NCI-H446 treated with DMSO at 0.1 percent for 48 hours (cell line): ENCODE measurements at regions not wholly inside any gene's neighbourhood (a gene's known extent, or its start where the extent isn't known, plus 50 kb on each side); places are given as distances from the start of the nearest gene placed in this dataset.
A peak's percentile ranks its signal among the peaks of the same experiment; 100 is the strongest.

Experiments
- DNase-seq: peaks from one replicate; lab custom pipeline; 2025; lab: John Stamatoyannopoulos, UW

- DNase-seq, result peak; percentile 45
Measured at GRCh38 chr9:80839821-80840675, 849.3 kb downstream of the TLE1 start.

- DNase-seq, result no peak
Measured at GRCh38 chr9:80836013-80836412, 853.3 kb downstream of the TLE1 start.

GRCh38 chr9:80831751-80832150, 857.6 kb downstream of the TLE1 start:
- DNase-seq, result no peak

GRCh38 chr9:80811656-80812055, 877.7 kb downstream of the TLE1 start:
- DNase-seq, result no peak

GRCh38 chr9:80811003-80811402, 878.3 kb downstream of the TLE1 start:
- DNase-seq, result no peak

- no peak for DNase-seq
Measured at GRCh38 chr9:80806671-80807070, 882.7 kb downstream of the TLE1 start.

GRCh38 chr9:80804873-80805272, 884.5 kb downstream of the TLE1 start:
- DNase-seq, result no peak

- DNase-seq, result peak; percentile 95
Measured at GRCh38 chr9:80797831-80798688, 891.3 kb downstream of the TLE1 start.

GRCh38 chr9:80797101-80797829, 892.1 kb downstream of the TLE1 start:
- peak; percentile 27 for DNase-seq

GRCh38 chr9:80796632-80797031, 892.7 kb downstream of the TLE1 start:
- DNase-seq, result no peak

GRCh38 chr9:80794197-80794596, 895.1 kb downstream of the TLE1 start:
- DNase-seq, result no peak

- DNase-seq, result peak; percentile 63
Measured at GRCh38 chr9:80793706-80794105, 895.6 kb downstream of the TLE1 start.

GRCh38 chr9:80792726-80793125, 896.6 kb downstream of the TLE1 start:
- DNase-seq, result peak; percentile 60

GRCh38 chr9:80791836-80792235, 897.5 kb downstream of the TLE1 start:
- DNase-seq, result no peak

GRCh38 chr9:80790764-80791163, 898.6 kb downstream of the TLE1 start:
- DNase-seq, result no peak

GRCh38 chr9:80789831-80790230, 899.5 kb downstream of the TLE1 start:
- peak; percentile 34 for DNase-seq

- no peak for DNase-seq
Measured at GRCh38 chr9:80787636-80788035, 901.7 kb downstream of the TLE1 start.

GRCh38 chr9:80784647-80785046, 904.7 kb downstream of the TLE1 start:
- no peak for DNase-seq

- DNase-seq, result no peak
Measured at GRCh38 chr9:80775971-80776370, 913.4 kb downstream of the TLE1 start.

- DNase-seq, result no peak
Measured at GRCh38 chr9:80775530-80775929, 913.8 kb downstream of the TLE1 start.

GRCh38 chr9:80771555-80772347, 917.6 kb downstream of the TLE1 start:
- DNase-seq, result no peak

GRCh38 chr9:80763536-80763935, 925.8 kb downstream of the TLE1 start:
- no peak for DNase-seq
